K562 (cell line): ENCODE measurements at regions not wholly inside any gene's neighbourhood (a gene's known extent, or its start where the extent isn't known, plus 50 kb on each side); places are given as distances from the start of the nearest gene placed in this dataset.

ENCODE experiments used
- ATAC-seq: fragments of 200-7000 bp; cut with Tn5 transposase; 3 replicates; pipeline ENCODE4 v1.9.1; 2020; ENCODE audit warnings: moderate library complexity
- BruUV-seq: library from RNA; stranded (reverse); fragments of 400-500 nt; replicated peaks from 2 replicates; lab custom pipeline; 2021; lab: Mats Ljungman, UMichigan
- CTCF ChIA-PET: fragments of 300-600 bp; formaldehyde crosslinking; extraction: SDS; loops from one replicate; lab custom pipeline; 2021; ENCODE audit warnings: low intra/inter-chr PET ratio; lab: Yijun Ruan, JAX
- POLR2A ChIA-PET: fragments of 300-600, 350-650 bp; sonication (Branson Sonifier 250); formaldehyde crosslinking; extraction: SDS; loops from one replicate; lab custom pipeline; 2021; ENCODE audit warnings: antibody characterized with exemption, inconsistent platforms; lab: Yijun Ruan, JAX
- DNase-seq, 4 experiments: peaks; one replicate each; pipeline versions ENCODE4 v3.0.0 to v3.0.0-alpha.2; 2011 to 2018; ENCODE audit warnings: low spot score in 3 of 4, mixed read lengths in 3 of 4; ENCODE audit errors: extremely low read depth in 1 of 4
- FAIRE-seq: peaks from 2 replicates; lab custom pipeline; 2011; peaks lifted over from hg19 to GRCh38; lab: Jason Lieb, UNC
- H2AFZ ChIP-seq: 2 replicates; pipeline ENCODE4 v1.6.0; 2011; ENCODE audit warnings: low read depth, low read length, control low read depth, inconsistent platforms
- H3K27ac ChIP-seq: fragments of 200-600 bp; 3 replicates; pipeline ENCODE4 v1.8.0; 2011; ENCODE audit warnings: low read depth, mild to moderate bottlenecking, control low read depth, inconsistent platforms, low read length, moderate library complexity, mixed read lengths; ENCODE audit errors: extremely low read depth
- H3K27me3 ChIP-seq, 2 experiments: fragments of 300-600 bp in 1 of 2; 2 replicates in 1 of 2; 3 replicates in 1 of 2; pipeline versions ENCODE4 v1.6.0 to v1.8.0; 2011; ENCODE audit warnings: inconsistent platforms in 2 of 2, low read length in 2 of 2, mild to moderate bottlenecking in 1 of 2, mixed read lengths in 1 of 2, moderate library complexity in 1 of 2; ENCODE audit not compliant: control insufficient read depth in 2 of 2, insufficient read depth in 2 of 2
- H3K36me3 ChIP-seq: fragments of 300-600 bp; 3 replicates; pipeline ENCODE4 v1.8.0; 2011; ENCODE audit warnings: mild to moderate bottlenecking, low read length, inconsistent platforms; ENCODE audit not compliant: control insufficient read depth, insufficient read depth
- H3K4me1 ChIP-seq, 2 experiments: fragments of 200-600 bp in 1 of 2; replicated peaks in 1 of 2; 2 replicates in 1 of 2; 3 replicates in 1 of 2; pipeline versions ENCODE4 v1.5.1 to v1.8.0; 2011; ENCODE audit warnings: inconsistent platforms in 2 of 2, low read length in 2 of 2, mild to moderate bottlenecking in 1 of 2, mixed read lengths in 1 of 2, moderate library complexity in 1 of 2; ENCODE audit not compliant: control insufficient read depth in 2 of 2, insufficient read depth in 2 of 2
- H3K4me2 ChIP-seq: 2 replicates; pipeline ENCODE4 v1.6.1; 2011; ENCODE audit warnings: low read length, control low read depth, inconsistent platforms, mixed read lengths; ENCODE audit not compliant: insufficient read depth
- H3K4me3 ChIP-seq: fragments of 200-600 bp; sonication (generic), shearing (Covaris generic); 2 replicates; pipeline ENCODE4 v1.5.1; 2016; ENCODE audit warnings: control low read depth, inconsistent platforms
- H3K79me2 ChIP-seq: fragments of 200-600 bp; 3 replicates; pipeline ENCODE4 v1.8.0; 2011; ENCODE audit warnings: low read length, inconsistent platforms; ENCODE audit not compliant: control insufficient read depth, insufficient read depth
- H3K9ac ChIP-seq, 2 experiments: 2 replicates each; pipeline versions ENCODE4 v1.6.0 to v1.6.1; 2011; ENCODE audit warnings: low read depth in 2 of 2, low read length in 2 of 2, control low read depth in 1 of 2, inconsistent platforms in 1 of 2, mild to moderate bottlenecking in 1 of 2, mixed read lengths in 1 of 2; ENCODE audit not compliant: insufficient read depth in 1 of 2
- H3K9me1 ChIP-seq: one replicate; pipeline ENCODE4 v1.6.0; 2011; ENCODE audit warnings: inconsistent platforms, mild to moderate bottlenecking, low read length, moderate library complexity; ENCODE audit not compliant: control insufficient read depth, insufficient read depth
- H3K9me3 ChIP-seq: replicated peaks from 2 replicates; pipeline ENCODE4 v1.5.1; 2011; ENCODE audit warnings: low read depth, low read length, inconsistent platforms; ENCODE audit not compliant: control insufficient read depth, insufficient read depth
- H4K20me1 ChIP-seq: replicated peaks from 2 replicates; pipeline ENCODE4 v1.6.1; 2011; ENCODE audit warnings: low read length, inconsistent platforms, mixed read lengths; ENCODE audit not compliant: control insufficient read depth, insufficient read depth
- BRF2 ChIP-seq: IDR thresholded peaks from 3 replicates; pipeline ENCODE4 v1.6.1; 2011; ENCODE audit warnings: borderline replicate concordance, mild to moderate bottlenecking; ENCODE audit not compliant: insufficient read length, insufficient read depth
- CC2D1A ChIP-seq: fragments of 450-650 bp; IDR thresholded peaks from 2 replicates; pipeline ENCODE4 v1.6.1; 2017; ENCODE audit warnings: mild to moderate bottlenecking
- CREB3 ChIP-seq: fragments of 450-650 bp; conservative IDR thresholded peaks from 2 replicates; pipeline ENCODE4 v1.6.1; 2016; ENCODE audit warnings: missing genetic modification characterization, low read depth, mild to moderate bottlenecking, missing compliant biosample characterization, moderate library complexity
- CTBP1 ChIP-seq: fragments of 450-650 bp; IDR thresholded peaks from 2 replicates; pipeline ENCODE4 v1.6.1; 2016; ENCODE audit warnings: borderline replicate concordance
- DDX20 ChIP-seq: fragments of 450-650 bp; IDR thresholded peaks from 2 replicates; pipeline ENCODE4 v1.6.1; 2016; ENCODE audit warnings: missing genetic modification characterization, low read depth, mild to moderate bottlenecking, missing compliant biosample characterization, moderate library complexity
- DMBX1 ChIP-seq: fragments of 250-450 bp; sonication (Bioruptor Pico); IDR thresholded peaks from 2 replicates; pipeline ENCODE4 v1.8.0; 2022; ENCODE audit warnings: inconsistent platforms, mild to moderate bottlenecking, moderate library complexity, borderline replicate concordance
- MCM5 ChIP-seq: fragments of 450-650 bp; IDR thresholded peaks from 2 replicates; pipeline ENCODE4 v1.6.1; 2016; ENCODE audit warnings: low read depth
- PML ChIP-seq: IDR thresholded peaks from 2 replicates; pipeline ENCODE4 v1.6.1; 2012; ENCODE audit warnings: low read length, inconsistent platforms
- SMC3 ChIP-seq: conservative IDR thresholded peaks from 2 replicates; pipeline ENCODE4 v1.6.1; 2011; ENCODE audit warnings: low read depth, low read length, improper control_type of control experiment; ENCODE audit not compliant: insufficient read depth
- SRSF1 ChIP-seq: fragments of 200-400 bp; formaldehyde crosslinking; IDR thresholded peaks from 2 replicates; pipeline ENCODE4 v1.6.1; 2017; ENCODE audit warnings: mild to moderate bottlenecking, low read depth, low read length, moderate library complexity
- USF2 ChIP-seq: sonication (generic); formaldehyde crosslinking; IDR thresholded peaks from 2 replicates; pipeline ENCODE4 v1.5.0; 2020; ENCODE audit warnings: missing genetic modification reagents
- XRCC5 ChIP-seq: fragments of 200-400 bp; formaldehyde crosslinking; IDR thresholded peaks from 2 replicates; pipeline ENCODE4 v1.6.1; 2017; ENCODE audit warnings: low read depth, mild to moderate bottlenecking, low read length
- ZFP36 ChIP-seq: fragments of 150-350 bp; IDR thresholded peaks from 2 replicates; pipeline ENCODE4 v1.6.1; 2018; ENCODE audit warnings: low read length, low read depth; ENCODE audit not compliant: partially characterized antibody
- ZFP91 ChIP-seq: sonication (generic); formaldehyde crosslinking; IDR thresholded peaks from 2 replicates; pipeline ENCODE4 v1.8.0; 2022; ENCODE audit warnings: mild to moderate bottlenecking, missing genetic modification reagents
- ZNF347 ChIP-seq: fragments of 450-650 bp; formaldehyde crosslinking; IDR thresholded peaks from 2 replicates; pipeline ENCODE4 v1.4.0; 2020; ENCODE audit warnings: low read depth, mild to moderate bottlenecking, moderate library complexity
- WGBS: fragments of 100-300 bp; shearing (Covaris generic); methylation state at CpG from one replicate; pipeline ENCODE4 v1.1.6; 2016; ENCODE audit warnings: low coverage, mixed read lengths; ENCODE audit not compliant: insufficient coverage; ENCODE audit errors: missing lambda C conversion rate; 5-methylcytosine and 5-hydroxymethylcytosine counted together
- in situ Hi-C: fragments of 300-500 bp; cut with MboI; formaldehyde crosslinking; loops from 4 replicates; pipeline ENCODE4 v1.15.0; 2018; ENCODE audit warnings: inconsistent platforms, mixed read lengths
- intact Hi-C: fragments of 100-400 bp; cut with micrococcal nuclease; formaldehyde crosslinking; loops from 2 replicates; pipeline ENCODE4 v1.14.2; 2022

GRCh38 chr4:136793848-136794247 lies 738.4 kb downstream of the PCDH18 start (continued):
- TF ChIP-seq SRSF1 = no peak

GRCh38 chr4:136784326-136784725 lies 748.0 kb downstream of the PCDH18 start:
- no peaks in the 10 kb centered on the region for H3K4me1 ChIP-seq
- FAIRE-seq (no peak), DNase-seq (no peak), ATAC-seq (no peak)
- H3K9ac ChIP-seq = no peak overlapping the region
- no peak overlapping the region for H3K4me3 ChIP-seq
- 0% methylated on average over 1 of the region's 1 CpG for WGBS
- H3K27ac ChIP-seq = no peak overlapping the region
- ChIA-PET CTCF (no interaction called here), POLR2A (no interaction called here)
- in situ Hi-C loops = no loop called here
- H3K79me2 ChIP-seq = no peaks in the 10 kb centered on the region
- TF ChIP-seq BRF2 (no peak), CTBP1 (no peak), DMBX1 (CRISPR knock-in tag) (no peak), XRCC5 (no peak), CC2D1A (no peak), ZNF347 (no peak), ZFP91 (CRISPR knock-in tag) (no peak), MCM5 (no peak), DDX20 (tag) (no peak), CREB3 (tag) (no peak), ZFP36 (no peak), USF2 (CRISPR knock-in tag) (no peak), SMC3 (no peak), PML (no peak)
- H2AFZ ChIP-seq = no peak overlapping the region
- BruUV-seq = no TSS peak
- H3K27me3 ChIP-seq = no peaks in the 10 kb centered on the region
- H4K20me1 ChIP-seq = no peaks in the 10 kb centered on the region
- H3K36me3 ChIP-seq = no peaks in the 10 kb centered on the region
- no peaks in the 10 kb centered on the region for H3K9me3 ChIP-seq
- H3K4me2 ChIP-seq = no peak overlapping the region
- no peaks in the 10 kb centered on the region for H3K9me1 ChIP-seq
- intact Hi-C loops = no loop called here
